ENCODE measurements at regions not wholly inside any gene's neighbourhood (a gene's known extent, or its start where the extent isn't known, plus 50 kb on each side); places are given as distances from the start of the nearest gene placed in this dataset.

DNA sequence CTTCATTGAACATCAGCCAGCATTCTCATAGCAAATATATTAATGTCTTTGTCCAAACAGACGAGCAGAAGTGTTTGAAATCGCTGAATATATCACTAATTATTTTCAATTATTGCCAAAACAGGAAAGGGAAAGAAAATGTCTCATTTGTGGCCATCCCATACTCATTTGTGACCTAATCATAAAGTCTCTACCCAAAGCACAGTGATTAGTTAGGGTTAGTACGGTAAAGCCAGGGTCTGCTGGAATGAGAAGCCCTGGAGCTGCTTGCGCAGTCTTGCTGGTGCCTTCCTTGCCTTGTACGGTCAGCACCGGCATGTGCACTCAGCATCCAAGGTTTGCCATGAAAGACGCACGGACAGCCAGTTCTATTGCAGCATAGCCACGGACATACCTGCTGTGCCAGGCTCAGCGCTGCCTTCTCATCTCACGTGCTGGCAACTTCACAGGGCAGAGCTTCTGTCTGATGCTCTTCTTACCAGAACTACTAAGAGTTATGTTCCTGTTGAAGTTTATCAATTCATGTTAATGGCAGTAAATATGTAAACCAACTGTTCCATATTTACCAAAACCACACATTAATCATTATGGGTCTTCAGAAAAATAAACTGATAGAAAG, 74.7 kb upstream of the POU2AF2 start:
- no peak for DNase-seq (ENCODE audit: extremely low spot score)
- TF ChIP-seq LEF1 (IDR thresholded peaks at IDR 0.05; ENCODE audit: borderline replicate concordance), result no peak
- no peak for TF ChIP-seq ARNT (IDR thresholded peaks at IDR 0.05)
- TF ChIP-seq ELF4 (IDR thresholded peaks at IDR 0.05), result no peak
- TF ChIP-seq SUZ12 (IDR thresholded peaks at IDR 0.05), result no peak
- no peak for TF ChIP-seq FOXM1 (IDR thresholded peaks at IDR 0.05; ENCODE audit: borderline replicate concordance)
- TF ChIP-seq BHLHE40 (IDR thresholded peaks at IDR 0.05; ENCODE audit: borderline replicate concordance), result no peak
- no peak for TF ChIP-seq CTBP1 (IDR thresholded peaks at IDR 0.05; ENCODE audit: borderline replicate concordance)
- no peak for TF ChIP-seq FOXA1 (IDR thresholded peaks at IDR 0.05)
- ChIA-PET POLR2A (no interaction called here), CTCF (no interaction called here)

DNA sequence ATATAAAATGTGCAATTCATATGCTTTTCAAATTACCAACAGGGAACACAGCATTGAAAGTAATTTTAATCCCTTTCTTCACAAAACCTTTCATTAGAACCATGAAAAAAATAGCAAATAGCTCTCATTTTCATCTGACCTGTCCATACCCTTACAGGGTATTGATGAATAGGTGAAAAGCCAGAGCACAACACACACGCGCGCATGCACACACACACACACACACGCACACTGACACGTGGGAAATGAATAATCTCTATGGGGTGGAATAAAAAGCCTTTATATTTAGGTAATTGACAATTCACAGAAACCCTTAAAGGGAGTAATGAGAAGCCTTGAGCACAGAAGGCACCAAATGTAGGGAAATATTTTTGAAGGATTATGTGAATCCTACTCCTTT, 76.2 kb upstream of the POU2AF2 start:
- TF ChIP-seq SUZ12 (IDR thresholded peaks at IDR 0.05) (no peak), FOXK2 (IDR thresholded peaks at IDR 0.05) (no peak), ARNT (IDR thresholded peaks at IDR 0.05) (no peak), ELF4 (IDR thresholded peaks at IDR 0.05) (no peak), ZNF384 (IDR thresholded peaks at IDR 0.05) (no peak), FOXA1 (IDR thresholded peaks at IDR 0.05) (no peak), TARDBP (IDR thresholded peaks at IDR 0.05) (no peak), SP1 (IDR thresholded peaks at IDR 0.05) (no peak), CTBP1 (IDR thresholded peaks at IDR 0.05; ENCODE audit: borderline replicate concordance) (no peak), BHLHE40 (IDR thresholded peaks at IDR 0.05; ENCODE audit: borderline replicate concordance) (no peak), HDGF (IDR thresholded peaks at IDR 0.05; ENCODE audit: borderline replicate concordance) (no peak), LEF1 (IDR thresholded peaks at IDR 0.05; ENCODE audit: borderline replicate concordance) (no peak), L3MBTL2 (conservative IDR thresholded peaks at IDR 0.05) (no peak), FOXM1 (IDR thresholded peaks at IDR 0.05; ENCODE audit: borderline replicate concordance) (no peak), NFRKB (IDR thresholded peaks at IDR 0.05) (no peak)
- TF ChIP-seq, protein P1, sequence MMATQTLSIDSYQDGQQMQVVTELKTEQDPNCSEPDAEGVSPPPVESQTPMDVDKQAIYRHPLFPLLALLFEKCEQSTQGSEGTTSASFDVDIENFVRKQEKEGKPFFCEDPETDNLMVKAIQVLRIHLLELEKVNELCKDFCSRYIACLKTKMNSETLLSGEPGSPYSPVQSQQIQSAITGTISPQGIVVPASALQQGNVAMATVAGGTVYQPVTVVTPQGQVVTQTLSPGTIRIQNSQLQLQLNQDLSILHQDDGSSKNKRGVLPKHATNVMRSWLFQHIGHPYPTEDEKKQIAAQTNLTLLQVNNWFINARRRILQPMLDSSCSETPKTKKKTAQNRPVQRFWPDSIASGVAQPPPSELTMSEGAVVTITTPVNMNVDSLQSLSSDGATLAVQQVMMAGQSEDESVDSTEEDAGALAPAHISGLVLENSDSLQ (IDR thresholded peaks at IDR 0.05), result no peak
- ChIA-PET POLR2A (no interaction called here), CTCF (no interaction called here)
- no peak for DNase-seq (ENCODE audit: extremely low spot score)

DNA sequence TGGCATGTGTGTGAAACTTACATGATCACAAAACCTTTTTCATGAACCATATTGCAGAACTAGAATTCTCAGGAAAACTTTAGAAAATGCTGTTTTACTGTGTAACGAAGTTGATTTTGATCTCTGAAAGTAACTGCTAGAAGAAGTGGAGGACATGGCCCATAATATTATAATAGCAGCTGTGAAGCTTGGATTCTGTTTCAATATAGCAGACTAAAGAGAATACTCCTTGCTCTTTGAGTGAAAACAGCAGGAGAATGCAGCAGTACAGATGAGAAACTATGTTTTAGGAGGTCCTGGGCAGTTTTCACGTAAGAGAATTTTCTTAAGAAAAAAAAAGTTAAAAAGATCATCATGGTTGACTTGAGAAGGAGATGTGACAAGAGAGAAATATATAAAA, 76.7 kb upstream of the POU2AF2 start:
- no peak for TF ChIP-seq ELF4 (IDR thresholded peaks at IDR 0.05)

DNA sequence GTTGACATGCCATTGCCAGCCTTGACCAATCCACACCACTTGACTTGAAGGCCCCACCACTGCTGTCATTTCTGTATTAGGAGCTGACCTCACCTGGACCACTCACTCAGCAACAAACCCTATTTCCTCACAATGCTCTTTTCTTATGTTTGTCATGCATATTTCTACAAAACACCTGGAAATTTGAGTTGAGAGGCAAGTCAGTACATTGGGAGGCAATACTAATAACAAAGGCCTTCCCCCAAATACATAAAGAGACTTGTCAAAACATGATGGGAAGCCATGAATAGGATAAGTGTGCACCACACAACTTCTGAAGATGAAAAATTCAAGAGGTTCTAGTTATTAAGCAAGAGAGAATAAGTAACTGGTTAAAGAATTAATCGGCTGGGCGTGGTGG, 77.9 kb upstream of the POU2AF2 start:
- POLR2A ChIA-PET, result no interaction called here
- no peak for DNase-seq (ENCODE audit: extremely low spot score)
- TF ChIP-seq FOXA1 (IDR thresholded peaks at IDR 0.05) (no peak), TARDBP (IDR thresholded peaks at IDR 0.05) (no peak), SP1 (IDR thresholded peaks at IDR 0.05) (no peak)
- CTCF ChIA-PET, result no interaction called here

More for the DNA sequence above, 76.7 kb upstream of the POU2AF2 start:
- CTCF ChIA-PET, result no interaction called here
- POLR2A ChIA-PET, result no interaction called here
- DNase-seq (ENCODE audit: extremely low spot score), result no peak

DNA sequence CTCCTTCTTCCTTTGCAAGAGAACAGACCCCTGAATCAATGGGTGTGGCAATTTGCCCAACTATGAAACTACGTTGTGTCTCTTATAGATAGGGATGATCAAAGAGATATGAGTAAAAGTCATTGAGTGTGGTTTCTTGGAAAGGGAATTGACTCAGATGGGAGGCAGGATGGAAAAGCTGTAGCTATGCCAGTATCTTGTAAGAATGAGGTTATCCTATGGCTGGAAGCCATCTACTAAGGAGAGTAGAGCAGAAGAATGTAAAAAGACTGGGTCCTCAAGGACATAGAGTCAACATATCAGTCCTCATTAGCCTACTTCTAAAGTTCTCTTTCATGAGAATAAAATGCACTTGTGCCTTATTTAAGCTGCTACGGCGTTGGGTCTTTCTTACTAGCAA, 78.9 kb upstream of the POU2AF2 start:
- ChIA-PET CTCF (no interaction called here), POLR2A (no interaction called here)
- no peak for TF ChIP-seq LEF1 (IDR thresholded peaks at IDR 0.05; ENCODE audit: borderline replicate concordance)
- TF ChIP-seq, protein P1 (IDR thresholded peaks at IDR 0.05), result no peak
- TF ChIP-seq SP1 (IDR thresholded peaks at IDR 0.05), result no peak
- TF ChIP-seq CTBP1 (IDR thresholded peaks at IDR 0.05; ENCODE audit: borderline replicate concordance), result no peak
- TF ChIP-seq L3MBTL2 (conservative IDR thresholded peaks at IDR 0.05), result no peak
- no peak for DNase-seq (ENCODE audit: extremely low spot score)

DNA sequence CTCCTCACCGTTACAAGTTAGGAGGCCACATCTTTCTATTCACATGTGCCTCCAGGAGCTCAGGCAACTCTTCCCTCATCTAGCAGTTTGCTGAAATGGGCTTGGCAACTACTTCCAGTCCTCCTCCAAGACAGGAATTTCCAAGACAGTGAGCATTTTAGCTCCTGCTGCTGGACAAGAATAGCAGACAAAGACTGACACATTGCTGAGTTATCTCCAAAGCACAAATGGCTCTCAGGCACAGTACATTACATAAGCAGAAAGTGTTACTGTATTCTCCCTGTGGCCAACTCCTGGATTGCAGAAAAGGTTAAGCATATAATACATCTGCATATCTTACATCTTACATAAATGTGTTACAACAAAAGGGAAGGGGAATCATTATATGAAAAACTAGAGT, 83.2 kb upstream of the POU2AF2 start:
- ChIA-PET CTCF (no interaction called here), POLR2A (no interaction called here)
- no peak for TF ChIP-seq FOXK2 (IDR thresholded peaks at IDR 0.05)
- no peak for TF ChIP-seq TARDBP (IDR thresholded peaks at IDR 0.05)
- DNase-seq (ENCODE audit: extremely low spot score), result no peak

DNA sequence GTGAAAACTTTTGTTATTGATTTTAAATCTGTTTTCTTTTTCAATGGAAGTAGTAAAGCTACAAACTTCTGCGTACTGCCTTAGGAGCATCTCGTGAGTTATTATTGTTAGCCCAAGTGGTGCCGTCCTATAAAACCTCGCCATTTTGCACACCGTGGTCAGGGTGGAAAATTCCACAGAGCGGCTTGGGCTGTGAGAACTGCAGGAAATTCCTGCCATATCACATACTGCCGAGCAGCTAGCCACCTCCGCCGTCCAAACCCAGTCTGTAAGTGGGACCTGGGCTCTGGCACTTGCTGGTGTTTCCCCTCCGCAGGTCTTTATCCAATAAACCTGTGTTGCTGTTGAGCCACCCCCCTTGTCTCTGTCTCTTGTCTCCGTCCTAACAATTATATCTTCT, 88.0 kb upstream of the POU2AF2 start:
- ChIA-PET POLR2A (no interaction called here), CTCF (no interaction called here)
- DNase-seq (ENCODE audit: extremely low spot score), result no peak
- TF ChIP-seq ZNF384 (IDR thresholded peaks at IDR 0.05) (no peak), FOXK2 (IDR thresholded peaks at IDR 0.05) (no peak), SP1 (IDR thresholded peaks at IDR 0.05) (no peak), L3MBTL2 (conservative IDR thresholded peaks at IDR 0.05) (no peak), SUZ12 (IDR thresholded peaks at IDR 0.05) (no peak), BHLHE40 (IDR thresholded peaks at IDR 0.05; ENCODE audit: borderline replicate concordance) (no peak), ARNT (IDR thresholded peaks at IDR 0.05) (no peak), CTBP1 (IDR thresholded peaks at IDR 0.05; ENCODE audit: borderline replicate concordance) (no peak), FOXA1 (IDR thresholded peaks at IDR 0.05) (no peak), ELF4 (IDR thresholded peaks at IDR 0.05) (no peak), NFRKB (IDR thresholded peaks at IDR 0.05) (no peak), FOXM1 (IDR thresholded peaks at IDR 0.05; ENCODE audit: borderline replicate concordance) (no peak), LEF1 (IDR thresholded peaks at IDR 0.05; ENCODE audit: borderline replicate concordance) (no peak), HDGF (IDR thresholded peaks at IDR 0.05; ENCODE audit: borderline replicate concordance) (no peak), TARDBP (IDR thresholded peaks at IDR 0.05) (no peak)
- TF ChIP-seq, protein P1 (IDR thresholded peaks at IDR 0.05), result no peak
